ENCODE measurements at regions not wholly inside any gene's neighbourhood (a gene's known extent, or its start where the extent isn't known, plus 50 kb on each side); places are given as distances from the start of the nearest gene placed in this dataset.

GRCh38 chrX:26922278-26922677 is 540.9 kb downstream of the PPP4R3C start:
- TF ChIP-seq CTCF (IDR thresholded peaks at IDR 0.05) (no peak), POLR2A (IDR thresholded peaks at IDR 0.05) (no peak), EP300 (IDR thresholded peaks at IDR 0.05) (no peak)
